ENCODE measurements at regions not wholly inside any gene's neighbourhood (a gene's known extent, or its start where the extent isn't known, plus 50 kb on each side); places are given as distances from the start of the nearest gene placed in this dataset.

GRCh38 chr1:106961646-106962045 is 94.8 kb upstream of the PRMT6 start:
- TF ChIP-seq POLR2AphosphoS5 (IDR thresholded peaks at IDR 0.05; ENCODE audit: low read depth, low read length) (no peak), TAF1 (IDR thresholded peaks at IDR 0.05; ENCODE audit: borderline replicate concordance, insufficient read depth, low read length) (no peak), SIN3A (IDR thresholded peaks at IDR 0.05; ENCODE audit: borderline replicate concordance, insufficient read depth, low read length) (no peak), REST (IDR thresholded peaks at IDR 0.05; ENCODE audit: insufficient read depth in 1 of 2, low read depth in 2 of 2, low read length in 2 of 2) (no peak)
